IMR-90 (cell line): ENCODE measurements at regions not wholly inside any gene's neighbourhood (a gene's known extent, or its start where the extent isn't known, plus 50 kb on each side); places are given as distances from the start of the nearest gene placed in this dataset.

Experiments
- ATAC-seq: fragments of 200-7000 bp; cut with Tn5 transposase; 2 replicates; pipeline ENCODE4 v1.9.1; 2020; ENCODE audit warnings: low read depth, mild to moderate bottlenecking, moderate library complexity
- BruUV-seq: library from RNA; stranded (reverse); fragments of 400-500 nt; replicated peaks from 2 replicates; lab custom pipeline; 2021; lab: Mats Ljungman, UMichigan
- CTCF ChIA-PET: fragments of 300-600 bp; formaldehyde crosslinking; extraction: SDS; loops from one replicate; lab custom pipeline; 2021; ENCODE audit warnings: antibody characterized with exemption; lab: Yijun Ruan, JAX
- POLR2A ChIA-PET: fragments of 300-600 bp; sonication (Branson Sonifier 250); formaldehyde crosslinking; loops from one replicate; lab custom pipeline; 2022; ENCODE audit warnings: antibody characterized with exemption; ENCODE audit not compliant: unreplicated experiment; lab: Charles Lee
- DNase-seq: peaks from one replicate; pipeline ENCODE4 v3.0.0; 2013
- H2AFZ ChIP-seq: replicated peaks from 2 replicates; pipeline ENCODE3; 2013; ENCODE audit warnings: low read length, mild to moderate bottlenecking; ENCODE audit not compliant: poor library complexity
- H2AK5ac ChIP-seq: 2 replicates; pipeline ENCODE4 v1.6.1; 2013; ENCODE audit warnings: low read depth, low read length, inconsistent platforms
- H2AK9ac ChIP-seq: replicated peaks from 2 replicates; pipeline ENCODE3; 2013; ENCODE audit warnings: mild to moderate bottlenecking, low read depth, low read length, moderate library complexity; ENCODE audit not compliant: poor library complexity
- H2BK120ac ChIP-seq: 2 replicates; pipeline ENCODE4 v1.6.1; 2013; ENCODE audit warnings: low read depth, low read length, inconsistent platforms
- H2BK15ac ChIP-seq: 3 replicates; pipeline ENCODE4 v1.6.1; 2013; ENCODE audit warnings: low read depth, low read length, inconsistent platforms
- H2BK20ac ChIP-seq: 2 replicates; pipeline ENCODE4 v1.6.1; 2013; ENCODE audit warnings: low read depth, mild to moderate bottlenecking, inconsistent platforms, low read length, moderate library complexity
- H2BK5ac ChIP-seq: 2 replicates; pipeline ENCODE4 v1.6.1; 2013; ENCODE audit warnings: mild to moderate bottlenecking, low read depth, low read length, inconsistent platforms; ENCODE audit not compliant: poor library complexity, severe bottlenecking
- H3K14ac ChIP-seq: replicated peaks from 2 replicates; pipeline ENCODE4 v1.6.1; 2013; ENCODE audit warnings: low read depth, low read length, inconsistent platforms
- H3K18ac ChIP-seq: 2 replicates; pipeline ENCODE4 v1.6.1; 2013; ENCODE audit warnings: low read depth, low read length, control low read depth
- H3K23ac ChIP-seq: 2 replicates; pipeline ENCODE4 v1.6.1; 2013; ENCODE audit warnings: low read depth, low read length, inconsistent platforms
- H3K27ac ChIP-seq: 2 replicates; pipeline ENCODE4 v1.5.1; 2013; ENCODE audit warnings: mild to moderate bottlenecking, control low read depth, low read length; ENCODE audit not compliant: insufficient read depth
- H3K27me3 ChIP-seq: 2 replicates; pipeline ENCODE4 v1.6.1; 2013; ENCODE audit warnings: low read length; ENCODE audit not compliant: control insufficient read depth, insufficient read depth
- H3K36me3 ChIP-seq: 2 replicates; pipeline ENCODE4 v1.6.1; 2013; ENCODE audit warnings: low read length, mixed read lengths; ENCODE audit not compliant: control insufficient read depth, insufficient read depth
- H3K4ac ChIP-seq: 2 replicates; pipeline ENCODE4 v1.6.1; 2013; ENCODE audit warnings: low read depth, low read length, inconsistent platforms
- H3K4me1 ChIP-seq: 2 replicates; pipeline ENCODE4 v1.6.1; 2013; ENCODE audit warnings: low read length, mixed read lengths; ENCODE audit not compliant: control insufficient read depth, insufficient read depth
- H3K4me2 ChIP-seq: 2 replicates; pipeline ENCODE4 v1.6.1; 2013; ENCODE audit warnings: low read depth, mild to moderate bottlenecking, control low read depth, low read length, moderate library complexity
- H3K4me3 ChIP-seq: 2 replicates; pipeline ENCODE4 v1.5.1; 2013; ENCODE audit warnings: low read depth, mild to moderate bottlenecking, control low read depth, low read length, moderate library complexity; ENCODE audit not compliant: insufficient read depth
- H3K56ac ChIP-seq: 2 replicates; pipeline ENCODE4 v1.6.1; 2013; ENCODE audit warnings: low read length, inconsistent platforms; ENCODE audit not compliant: insufficient read depth; ENCODE audit errors: extremely low read depth
- H3K79me1 ChIP-seq, 2 experiments: 2 replicates each; pipeline ENCODE4 v1.6.1; 2013; ENCODE audit warnings: low read length in 2 of 2, inconsistent platforms in 1 of 2, low read depth in 1 of 2
- H3K9ac ChIP-seq: 2 replicates; pipeline ENCODE4 v1.6.1; 2013; ENCODE audit warnings: low read depth, low read length, control low read depth
- H3K9me1 ChIP-seq: 2 replicates; pipeline ENCODE4 v1.6.1; 2013; ENCODE audit warnings: low read length, inconsistent platforms; ENCODE audit not compliant: insufficient read depth
- H3K9me3 ChIP-seq: 2 replicates; pipeline ENCODE4 v1.6.1; 2013; ENCODE audit warnings: low read length; ENCODE audit not compliant: control insufficient read depth, insufficient read depth
- H4K20me1 ChIP-seq: 2 replicates; pipeline ENCODE4 v1.6.1; 2013; ENCODE audit warnings: low read length, inconsistent platforms; ENCODE audit not compliant: insufficient read depth
- H4K5ac ChIP-seq: 2 replicates; pipeline ENCODE4 v1.6.1; 2013; ENCODE audit warnings: mild to moderate bottlenecking, low read depth, low read length, control low read depth
- H4K8ac ChIP-seq, 2 experiments: 2 replicates each; pipeline ENCODE4 v1.6.1; 2013; ENCODE audit warnings: low read depth in 2 of 2, low read length in 2 of 2, control low read depth in 1 of 2, inconsistent platforms in 1 of 2
- H4K91ac ChIP-seq: 2 replicates; pipeline ENCODE4 v1.6.1; 2013; ENCODE audit warnings: low read depth, low read length, inconsistent platforms; ENCODE audit not compliant: insufficient read depth
- CTCF ChIP-seq: conservative IDR thresholded peaks from 2 replicates; pipeline ENCODE4 v1.5.1; 2012; ENCODE audit warnings: mild to moderate bottlenecking, low read depth, low read length, improper control_type of control experiment
- NFE2L2 ChIP-seq: fragments of 150-350 bp; IDR thresholded peaks from 2 replicates; pipeline ENCODE4 v1.6.1; 2016; ENCODE audit warnings: low read depth, mild to moderate bottlenecking, low read length
- RAD21 ChIP-seq: IDR thresholded peaks from 2 replicates; pipeline ENCODE4 v1.6.1; 2012; ENCODE audit warnings: low read length, improper control_type of control experiment
- USF2 ChIP-seq: fragments of 150-350 bp; IDR thresholded peaks from 2 replicates; pipeline ENCODE4 v1.6.1; 2017; ENCODE audit warnings: mild to moderate bottlenecking, antibody characterized with exemption, low read length, low read depth
- WGBS, 2 experiments: methylation state at CpG; one replicate each; pipeline versions ENCODE4 v1.1.5 to v1.1.7; 2013; ENCODE audit warnings: missing lambda C conversion rate in 2 of 2; ENCODE audit not compliant: insufficient read length in 1 of 2; ENCODE audit errors: extremely low coverage in 2 of 2; 5-methylcytosine and 5-hydroxymethylcytosine counted together
- dilution Hi-C: fragments of 300-500 bp; cut with HindIII; formaldehyde crosslinking; loops from one replicate; pipeline ENCODE4 v1.14.3; 2018; ENCODE audit warnings: low sequenced_read_pairs; ENCODE audit not compliant: unreplicated experiment
- in situ Hi-C: fragments of 300-500 bp; cut with MboI; formaldehyde crosslinking; loops from 3 replicates; pipeline ENCODE4 v1.14.3; 2019; ENCODE audit warnings: low sequenced_read_pairs, inconsistent platforms, mixed read lengths
- intact Hi-C: fragments of 100-400 bp; cut with micrococcal nuclease; formaldehyde crosslinking; loops from 2 replicates; pipeline ENCODE4 v1.10.0; 2022

- Histone ChIP-seq H3K14ac (no peak overlapping the region), H2AFZ (no peak overlapping the region), H2BK15ac (peak overlapping the region; percentile 85), H3K27me3 (no peaks in the 10 kb centered on the region), H3K36me3 (no peaks in the 10 kb centered on the region), H4K20me1 (no peaks in the 10 kb centered on the region), H3K4me1 (peaks cover 10% of the 10 kb centered on the region), H3K4me2 (no peak overlapping the region), H2AK5ac (peak overlapping the region; percentile 77), H2BK5ac (peak overlapping the region; percentile 69), H4K5ac (peak overlapping the region; percentile 52; the same call in 1 of the 2 replicates), H3K9me3 (no peaks in the 10 kb centered on the region), H2AK9ac (no peak overlapping the region), H2BK20ac (peak overlapping the region; percentile 89), H2BK120ac (peak overlapping the region; percentile 59; the same call in 1 of the 2 replicates), H3K9me1 (peaks cover 4% of the 10 kb centered on the region), H3K79me1 (no peaks in the 10 kb centered on the region), H3K23ac (no peak overlapping the region), H3K27ac (peak overlapping the region; percentile 64; the same call in 1 of the 2 replicates), H3K4me3 (no peak overlapping the region), H4K8ac (peak overlapping the region in 1 of 2 experiments; percentile 38; a peak in 3 of 4 replicates), H4K91ac (peak overlapping the region; percentile 6; the same call in 1 of the 2 replicates), H3K56ac (no peak overlapping the region), H3K18ac (peak overlapping the region; percentile 78), H3K4ac (peak overlapping the region; percentile 58), H3K9ac (no peak overlapping the region)
- no peak for ATAC-seq
- dilution Hi-C loops: no loop called here
- ChIA-PET CTCF (interaction anchor here (0.5 kb wide), 1 partner anchor 111 kb away, joined by 3 read pairs; no protein-coding TSS in a partner anchor), POLR2A (no interaction called here)
- TF ChIP-seq CTCF (no peak), NFE2L2 (no peak), RAD21 (no peak), USF2 (no peak)
- no TSS peak for BruUV-seq
- in situ Hi-C loops: no loop called here
- DNase-seq: no peak
- WGBS, 2 experiments: no CpG with 5 or more reads among the region's 2 CpGs
- intact Hi-C loops: no loop called here
Measured at GRCh38 chr6:134588267-134588666, 270.4 kb upstream of the SGK1 start.
